NCI-H526 (cell line): ENCODE measurements at regions not wholly inside any gene's neighbourhood (a gene's known extent, or its start where the extent isn't known, plus 50 kb on each side); places are given as distances from the start of the nearest gene placed in this dataset.
"Not testable (repeated sequence)": the region's sequence is repeated elsewhere in the genome, so short reads cannot be mapped to it uniquely, and the experiment has no call there.

Experiments
- DNase-seq, 2 experiments: peaks; one replicate each; lab custom pipeline; 2025; lab: John Stamatoyannopoulos, UW

DNA sequence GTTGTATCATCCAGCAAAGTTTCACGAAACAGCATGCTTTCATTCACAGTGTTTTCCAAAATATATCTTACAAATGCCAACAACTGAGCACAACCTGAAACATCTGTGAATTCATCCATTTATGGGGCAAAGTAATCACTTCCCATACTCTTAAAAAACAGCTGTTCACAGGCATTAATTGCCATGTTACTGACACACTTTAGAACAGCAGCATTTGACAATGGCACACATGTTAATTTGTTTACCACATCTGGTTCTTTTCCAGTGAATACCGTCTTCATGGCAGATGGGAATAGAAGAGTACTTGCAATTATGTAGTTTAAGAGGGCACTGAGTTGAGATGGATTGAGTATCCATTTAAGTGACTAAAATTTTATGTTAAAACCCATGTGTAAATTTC, 347.4 kb upstream of the LRP1B start:
- no peak for DNase-seq

DNA sequence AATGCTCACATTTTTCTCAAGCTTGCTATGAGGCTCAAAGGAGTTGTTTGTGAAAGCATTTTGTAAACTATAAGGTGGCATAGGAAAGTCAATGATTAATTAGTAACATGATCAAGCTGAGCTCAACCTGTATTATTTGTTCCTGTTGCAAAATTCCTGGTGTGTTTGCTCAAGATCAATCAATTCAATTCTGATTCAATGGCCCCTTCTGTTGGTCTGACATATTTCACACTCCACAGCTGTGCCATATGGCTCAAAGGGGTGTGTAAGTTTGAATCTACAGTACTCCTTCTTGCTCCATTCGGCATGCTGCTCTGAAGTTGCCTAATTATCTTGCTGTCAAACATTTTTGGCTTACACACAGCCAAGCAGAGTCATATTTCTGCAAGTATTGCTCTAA, 341.6 kb upstream of the LRP1B start:
- no peak for DNase-seq

DNA sequence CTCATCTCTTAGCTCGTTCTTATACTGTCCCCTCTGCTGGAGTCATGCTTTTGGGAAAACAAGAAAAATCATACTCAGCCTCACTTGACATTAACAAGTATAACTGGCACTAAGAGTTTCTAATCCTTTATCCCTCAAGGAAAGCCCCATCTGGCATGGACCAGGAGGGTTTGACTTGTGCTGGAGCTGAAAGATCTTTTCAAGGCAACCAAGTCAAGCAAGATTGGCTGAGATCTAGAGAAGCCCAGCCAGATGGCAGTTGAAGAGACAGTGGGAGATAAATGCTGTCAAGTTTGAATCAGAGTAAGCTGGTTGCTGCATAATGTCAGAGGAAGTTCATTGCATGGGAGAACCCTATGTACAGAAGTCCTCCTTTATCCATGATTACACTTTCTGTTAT, 336.5 kb upstream of the LRP1B start:
- DNase-seq = no peak

DNA sequence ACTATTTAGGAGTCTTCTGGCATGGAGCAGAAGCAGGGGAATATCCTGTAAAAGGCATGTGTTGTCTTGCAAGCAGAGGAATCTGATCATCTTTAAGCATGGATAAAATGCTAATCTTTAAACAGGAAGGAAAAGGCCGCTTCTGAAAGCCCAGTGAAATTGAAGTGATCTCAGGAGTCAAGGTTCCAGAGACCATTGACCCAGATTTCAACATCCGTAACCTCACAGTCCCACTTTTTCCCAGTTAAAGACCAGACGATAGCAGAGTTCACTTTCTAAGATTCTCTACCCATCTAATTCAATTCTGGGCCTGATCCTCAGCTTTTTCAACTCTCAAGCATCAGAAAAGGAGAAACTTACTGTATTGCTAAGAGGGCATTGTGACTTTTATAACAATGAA, 332.2 kb upstream of the LRP1B start:
- no peak for DNase-seq

DNA sequence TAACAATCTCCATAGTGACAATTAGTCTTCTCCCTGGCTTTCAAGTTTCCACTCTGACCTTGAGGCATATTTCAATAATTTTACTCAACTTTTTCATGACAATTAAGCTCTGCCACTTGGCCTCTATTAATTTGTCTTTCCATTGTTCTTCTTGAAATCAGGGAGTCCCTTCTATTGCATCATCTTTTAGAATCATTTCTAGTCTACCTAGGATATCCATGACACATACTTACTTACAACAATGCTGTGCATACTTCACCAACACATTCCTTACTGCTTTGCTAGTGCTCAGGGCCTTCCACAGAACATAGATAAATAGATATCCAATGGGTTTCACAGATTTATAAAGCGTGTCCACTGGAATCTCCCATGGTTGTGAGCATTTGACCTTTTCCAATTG, 331.5 kb upstream of the LRP1B start:
- no peak for DNase-seq

DNA sequence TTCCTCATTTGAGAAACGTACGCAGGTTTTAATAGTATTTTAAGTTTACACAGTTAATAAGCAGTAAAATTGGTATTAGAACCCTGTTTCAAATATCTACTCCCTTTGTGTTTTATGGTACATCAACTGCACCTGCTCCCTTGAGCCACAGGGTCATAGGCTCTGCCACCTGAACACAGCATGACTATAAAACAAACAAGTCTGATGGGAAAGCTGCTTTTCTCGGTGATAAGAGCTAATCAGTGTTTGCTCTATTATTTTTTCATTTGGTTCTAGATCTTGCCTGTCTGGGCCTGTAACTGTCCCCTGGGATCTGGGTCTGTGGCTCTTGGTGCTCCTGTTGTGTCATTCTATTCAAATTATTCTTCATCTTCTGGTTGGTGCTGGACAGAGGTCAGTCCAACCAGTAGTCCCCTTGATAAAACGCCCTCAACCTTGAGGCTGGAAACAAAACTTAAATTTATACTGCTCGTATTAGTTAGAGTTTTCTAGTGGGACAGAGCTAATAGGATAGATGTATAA, 314.8 kb upstream of the LRP1B start:
- no peak for DNase-seq

DNA sequence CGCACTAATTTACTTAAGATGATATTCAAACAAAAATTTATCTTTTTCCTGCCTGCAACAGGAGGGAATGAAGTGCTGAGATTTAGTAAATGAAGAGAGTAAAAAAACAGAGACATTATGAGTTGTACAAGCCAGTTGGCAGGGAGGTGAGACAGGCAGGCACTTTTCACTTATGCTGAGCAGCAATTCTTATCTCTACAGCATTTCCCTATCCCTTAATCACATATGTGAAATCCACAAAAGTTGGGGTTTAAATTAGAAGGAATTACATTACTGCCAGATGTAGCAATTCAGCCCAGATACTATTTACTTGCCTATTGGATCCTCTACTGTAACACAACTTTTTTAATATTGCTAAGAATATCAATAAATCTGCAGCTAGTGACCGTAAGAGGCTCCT, 314.2 kb upstream of the LRP1B start:
- DNase-seq = no peak

DNA sequence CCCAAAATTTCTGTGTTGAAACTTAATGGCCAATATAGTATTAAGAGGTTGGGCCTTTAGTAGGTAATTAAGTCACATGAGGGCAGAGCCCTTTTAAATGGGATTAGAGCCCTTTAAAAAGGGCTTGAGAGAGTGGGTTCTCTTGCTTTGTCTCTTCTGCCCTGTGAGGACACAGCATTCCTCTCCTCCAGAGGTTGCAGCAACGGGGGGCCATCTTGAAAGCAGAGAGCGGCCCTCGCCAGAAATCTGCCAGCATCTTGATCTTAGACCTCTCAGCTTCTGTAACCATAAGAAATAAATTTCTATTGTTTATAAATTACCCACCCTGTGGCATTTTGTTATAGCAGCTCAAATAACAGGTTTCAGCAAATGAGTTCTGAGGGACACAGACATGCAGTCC, 305.0 kb upstream of the LRP1B start:
- no peak for DNase-seq

DNA sequence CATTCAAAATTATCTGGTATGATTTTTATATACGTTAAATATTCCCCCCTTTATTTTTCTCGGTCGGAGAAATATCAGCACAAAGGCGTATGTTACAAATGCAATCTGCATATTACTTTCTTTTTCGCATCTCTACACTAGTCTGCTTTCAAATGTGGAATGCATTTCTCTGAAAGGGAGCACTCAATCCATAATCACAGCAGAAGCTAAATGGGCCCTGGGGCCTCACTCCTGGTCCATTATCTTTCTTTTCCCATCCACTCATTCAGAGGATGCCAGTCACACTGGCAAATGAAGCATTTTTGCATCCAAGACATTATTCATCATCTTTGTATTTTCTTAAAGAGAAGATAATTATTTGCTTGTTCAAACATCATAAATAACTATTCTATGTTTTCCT, 295.2 kb upstream of the LRP1B start:
- no peak for DNase-seq

DNA sequence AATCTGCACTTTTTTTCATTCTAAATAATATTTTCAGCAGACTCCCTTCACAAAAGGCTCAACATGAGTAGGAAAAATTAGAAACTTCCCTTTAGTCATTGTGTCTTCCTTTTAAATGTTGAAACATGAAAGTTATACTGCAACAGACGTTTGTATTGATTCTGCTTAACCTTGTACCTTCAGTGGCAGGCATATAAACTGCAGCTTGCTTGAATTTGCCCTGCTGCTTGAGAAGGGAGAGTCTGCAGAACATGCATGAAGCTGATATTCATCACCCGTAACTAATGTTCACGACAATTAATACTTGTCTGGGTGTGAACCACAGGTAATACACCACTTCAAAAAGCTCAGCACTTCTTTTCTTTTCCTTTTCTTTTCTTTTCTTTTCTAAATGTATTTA, 294.7 kb upstream of the LRP1B start:
- peak; percentile 56 to 58 for DNase-seq

DNA sequence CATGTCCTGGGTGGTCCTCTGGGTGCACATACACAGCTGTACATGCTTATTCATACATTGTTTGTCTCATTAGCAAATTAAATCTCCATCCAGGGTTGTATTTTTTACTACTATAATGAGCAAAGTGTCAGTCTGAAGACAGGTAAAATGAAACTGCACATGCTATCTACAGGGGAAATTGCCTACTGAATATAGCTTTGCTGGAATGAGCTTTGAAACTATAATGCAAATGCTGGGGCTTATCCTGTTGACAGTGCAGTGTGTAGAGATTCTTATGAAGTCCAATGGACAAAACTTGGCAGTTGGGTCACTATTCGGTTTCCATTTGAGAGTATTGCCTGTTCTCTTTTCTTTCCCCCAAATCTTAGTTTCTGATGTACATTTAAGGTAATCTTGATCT, 292.8 kb upstream of the LRP1B start:
- peak in 1 of 2 experiments; percentile 10 for DNase-seq

DNA sequence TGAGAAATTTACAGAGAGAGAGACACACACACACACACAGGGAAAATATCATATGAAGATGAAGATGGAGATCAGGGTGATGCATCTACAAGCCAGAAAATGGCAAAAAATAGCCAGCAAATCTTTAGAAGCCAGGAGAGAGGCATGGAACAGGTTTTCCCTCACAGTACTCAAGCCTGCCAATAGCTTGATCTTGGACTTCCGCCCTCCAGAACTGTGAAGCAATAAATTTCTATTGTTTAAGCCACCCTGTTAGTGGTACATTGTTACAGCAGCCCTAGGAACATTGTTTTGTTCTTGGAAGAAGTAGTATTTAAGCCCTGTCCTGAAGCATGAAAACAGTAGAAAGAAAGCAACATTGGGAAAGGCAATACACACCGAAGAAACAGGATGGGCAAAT, 292.0 kb upstream of the LRP1B start:
- no peak for DNase-seq

DNA sequence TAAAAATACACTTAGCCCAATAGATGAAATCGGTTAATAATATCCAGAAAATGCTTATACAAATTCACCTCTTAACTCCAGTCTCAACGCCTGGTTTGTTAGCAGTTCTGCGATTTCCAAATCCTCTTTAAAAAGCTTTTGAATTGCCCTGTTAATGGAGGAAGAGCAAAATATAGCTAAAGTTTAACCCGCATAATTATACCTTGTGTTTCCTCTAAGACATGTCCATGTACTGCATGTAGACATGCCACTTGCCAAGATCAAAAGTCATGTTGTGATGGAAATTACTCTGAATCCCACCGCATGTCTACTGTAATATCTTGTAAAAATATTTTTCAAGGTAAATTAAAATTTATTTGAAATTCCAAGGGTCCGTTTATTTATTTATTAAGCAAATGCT, 291.2 kb upstream of the LRP1B start:
- no peak for DNase-seq

DNA sequence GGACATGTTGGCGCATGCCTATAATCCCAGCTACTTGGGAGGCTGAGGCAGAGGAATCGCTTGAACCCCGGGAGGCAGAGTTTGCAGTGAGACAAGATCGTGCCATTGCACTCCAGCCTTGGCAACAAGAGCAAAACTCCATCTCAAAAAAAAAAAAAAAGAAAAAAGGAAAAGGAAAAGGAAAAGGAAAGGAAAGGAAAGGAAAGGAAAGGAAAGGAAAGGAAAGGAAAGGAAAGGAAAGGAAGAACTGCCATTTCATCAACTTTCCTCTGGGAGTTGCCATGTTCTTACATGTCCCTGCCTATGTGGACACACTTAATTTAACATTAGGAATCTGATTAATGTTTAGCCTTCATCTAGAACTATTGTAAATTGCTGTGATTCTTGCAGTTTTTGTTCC, 287.9 kb upstream of the LRP1B start:
- not testable (repeated sequence) for DNase-seq

DNA sequence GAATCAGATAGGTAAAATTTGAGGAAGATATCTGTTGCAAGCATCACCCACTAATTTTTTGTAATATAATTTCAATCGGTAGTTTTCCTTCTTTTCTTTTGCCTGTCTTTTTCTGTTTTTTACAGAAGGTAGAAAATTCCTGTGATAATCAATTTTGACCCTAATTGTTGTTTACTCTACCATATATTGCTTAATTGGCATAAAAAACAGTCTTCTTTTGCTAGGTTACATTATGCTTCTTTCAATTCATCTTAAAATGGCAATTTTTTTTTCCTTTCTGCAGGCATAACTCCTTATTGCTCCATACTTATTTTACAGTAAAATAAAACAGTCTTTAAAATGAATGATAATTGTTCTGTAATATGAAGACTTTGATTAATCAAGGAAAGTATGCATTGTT, 286.2 kb upstream of the LRP1B start:
- no peak for DNase-seq

DNA sequence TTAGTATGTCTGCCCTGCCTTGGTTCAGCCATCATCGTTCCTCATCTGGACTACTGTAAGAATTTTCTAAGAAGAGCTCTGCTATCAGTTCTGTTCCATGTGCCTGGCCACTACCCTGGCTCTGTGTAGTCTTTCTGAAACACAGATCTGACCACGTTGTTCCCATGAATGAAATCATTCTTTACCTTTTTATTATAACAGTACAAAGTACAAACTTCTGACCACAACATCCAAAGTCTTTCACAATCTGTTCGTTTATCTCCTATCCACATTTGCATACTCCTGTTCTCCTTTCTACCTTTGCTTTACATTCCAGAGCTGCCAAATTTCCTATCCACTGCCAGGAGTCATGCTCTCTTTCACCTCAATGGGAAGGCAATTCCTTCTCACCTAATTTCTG, 284.6 kb upstream of the LRP1B start:
- peak; percentile 14 to 26 for DNase-seq

DNA sequence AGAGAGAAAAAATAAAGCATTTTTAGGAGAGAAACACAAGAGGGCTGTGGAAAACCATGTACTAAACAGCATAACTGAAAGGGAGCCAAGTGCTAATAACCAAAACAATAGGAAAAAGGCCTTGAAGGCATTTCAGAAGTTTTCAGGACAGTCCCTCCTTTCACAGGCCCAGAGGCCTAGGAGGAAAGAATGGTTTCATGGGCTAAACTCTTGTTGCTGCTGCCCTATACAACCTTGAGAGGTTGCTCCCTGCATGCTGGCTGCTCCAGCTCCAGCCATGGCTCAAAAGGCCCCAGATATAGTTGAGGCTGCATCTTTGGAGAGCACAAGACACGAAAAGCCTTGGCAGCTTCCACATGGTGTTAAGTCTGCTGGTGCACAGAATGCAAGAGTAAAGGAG, 267.4 kb upstream of the LRP1B start:
- no peak for DNase-seq

DNA sequence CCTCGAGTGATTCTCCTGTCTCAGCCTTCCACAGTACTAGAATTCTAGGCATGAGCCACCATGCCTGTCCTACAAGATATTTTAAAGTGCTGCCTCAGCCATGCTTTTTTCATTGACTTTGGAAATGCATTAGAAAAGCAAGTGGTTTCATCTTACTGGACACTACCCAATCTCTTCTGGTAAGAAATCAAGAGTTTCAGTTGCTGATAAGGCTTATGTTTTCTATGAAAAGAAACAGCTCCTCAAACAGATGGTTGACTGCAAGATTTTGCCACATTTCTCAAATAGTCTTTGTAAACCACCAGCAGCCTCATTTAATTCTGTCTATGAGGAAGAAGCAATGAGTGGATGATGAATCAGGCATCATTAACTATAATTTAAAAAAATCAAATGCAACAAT, 264.5 kb upstream of the LRP1B start:
- DNase-seq = no peak

DNA sequence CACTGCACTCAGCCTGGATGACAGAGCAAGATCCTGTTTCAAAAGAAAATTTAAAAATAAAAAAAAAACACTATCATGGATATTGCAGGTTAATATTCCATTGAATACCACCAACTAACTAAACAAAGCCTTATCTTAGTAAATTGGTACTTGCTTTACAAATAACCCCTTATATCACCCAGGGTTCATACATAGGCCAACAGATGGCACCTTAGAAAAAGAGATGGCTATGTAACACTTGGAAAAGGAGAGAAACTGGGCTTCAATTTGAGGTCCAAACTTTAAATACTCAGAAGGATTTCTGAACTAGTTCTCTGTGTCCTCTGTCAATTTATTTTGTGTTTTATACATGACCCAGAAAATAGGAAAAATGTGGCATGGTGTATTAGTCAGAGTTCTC, 249.6 kb upstream of the LRP1B start:
- no peak for DNase-seq

DNA sequence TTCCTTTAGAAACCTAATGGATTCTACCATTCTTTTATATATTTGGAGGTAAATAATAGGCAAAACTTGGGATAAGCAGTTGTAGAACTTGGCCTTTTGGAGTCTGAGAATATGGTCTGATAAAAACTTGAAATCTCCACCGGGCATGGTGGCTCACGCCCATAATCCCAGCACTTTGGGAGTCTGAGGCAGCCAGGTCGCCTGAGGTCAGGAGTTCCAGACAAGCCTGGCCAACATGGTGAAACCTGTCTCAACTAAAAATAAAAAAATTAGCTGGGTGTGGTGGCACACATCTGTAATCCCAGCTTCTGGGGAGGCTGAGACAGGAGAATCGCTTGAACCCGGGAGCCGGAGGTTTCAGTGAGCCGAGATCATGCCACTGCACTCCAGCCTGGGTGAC, 231.3 kb upstream of the LRP1B start:
- not testable (repeated sequence) for DNase-seq

DNA sequence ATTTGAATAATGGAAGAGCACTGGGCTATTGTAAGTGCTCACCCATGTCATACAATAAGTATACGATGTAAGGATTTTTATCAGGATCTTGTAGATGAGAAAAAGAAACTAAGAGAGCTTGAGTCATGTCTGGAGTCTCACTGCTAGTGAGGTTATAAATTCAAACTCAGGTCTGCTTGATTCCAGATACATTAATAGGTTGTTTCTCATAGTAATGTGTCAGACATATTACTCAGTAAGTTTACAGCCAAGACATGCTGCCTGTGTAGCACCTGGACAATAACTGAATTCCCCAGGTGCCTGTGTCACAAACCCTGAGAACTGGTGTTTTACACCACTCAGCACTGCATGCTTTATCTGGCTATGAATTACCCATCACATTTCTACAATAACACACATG, 216.9 kb upstream of the LRP1B start:
- DNase-seq = no peak

DNA sequence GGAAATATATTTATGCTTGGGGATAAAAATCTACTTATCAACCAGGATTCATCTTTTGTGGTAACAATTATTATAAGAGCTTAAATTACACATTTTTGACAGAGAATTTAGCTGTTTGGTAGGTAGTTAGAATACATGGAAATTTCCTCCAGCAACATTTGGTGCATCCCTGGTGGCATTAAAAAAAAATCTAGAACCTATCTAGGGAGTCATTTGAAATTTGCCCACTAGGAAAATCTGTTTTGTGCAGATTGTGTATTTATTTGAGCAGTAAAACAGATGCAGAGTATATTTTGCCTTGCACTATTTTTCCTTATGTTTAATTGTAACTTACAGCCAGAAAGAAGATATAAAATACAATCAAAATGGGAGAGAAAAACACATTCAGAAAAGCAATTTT, 208.4 kb upstream of the LRP1B start:
- DNase-seq = no peak

DNA sequence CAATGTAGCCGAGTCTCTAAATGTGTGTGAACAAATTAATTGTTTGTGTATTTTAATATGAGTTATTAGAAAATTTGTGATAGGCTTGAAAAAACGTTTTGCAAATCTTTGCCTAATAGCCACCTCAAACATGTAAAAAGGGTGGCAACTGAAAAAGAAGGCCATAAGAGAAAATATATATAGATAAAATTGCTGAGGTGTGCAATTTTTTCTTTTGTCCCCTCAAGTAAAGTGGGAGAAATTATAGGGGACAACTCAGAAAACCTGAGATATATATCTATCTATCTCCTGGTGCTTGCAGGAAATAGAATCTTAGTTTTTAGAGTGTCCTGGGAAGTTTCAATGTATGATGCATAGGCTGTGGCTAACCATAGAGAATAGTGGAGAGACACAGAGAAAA, 201.4 kb upstream of the LRP1B start:
- no peak for DNase-seq

DNA sequence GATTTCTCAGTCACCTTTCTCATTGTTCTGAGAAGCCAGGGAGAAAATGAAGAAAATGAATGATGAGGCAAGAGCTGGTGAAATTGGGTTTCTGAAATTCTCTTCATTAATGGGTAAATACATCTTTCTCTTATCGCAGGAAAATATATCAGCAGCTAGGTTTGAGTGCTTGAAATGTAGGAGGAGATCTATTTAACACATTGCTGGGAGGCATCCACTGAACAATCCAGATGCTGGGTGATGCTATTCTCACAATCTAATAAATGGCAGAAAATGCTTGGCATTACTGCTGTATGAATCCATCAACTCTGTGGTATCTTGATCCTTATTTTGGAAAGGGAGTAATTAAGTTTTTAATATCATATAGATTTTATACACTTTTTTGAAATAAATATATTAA, 199.6 kb upstream of the LRP1B start:
- no peak for DNase-seq

DNA sequence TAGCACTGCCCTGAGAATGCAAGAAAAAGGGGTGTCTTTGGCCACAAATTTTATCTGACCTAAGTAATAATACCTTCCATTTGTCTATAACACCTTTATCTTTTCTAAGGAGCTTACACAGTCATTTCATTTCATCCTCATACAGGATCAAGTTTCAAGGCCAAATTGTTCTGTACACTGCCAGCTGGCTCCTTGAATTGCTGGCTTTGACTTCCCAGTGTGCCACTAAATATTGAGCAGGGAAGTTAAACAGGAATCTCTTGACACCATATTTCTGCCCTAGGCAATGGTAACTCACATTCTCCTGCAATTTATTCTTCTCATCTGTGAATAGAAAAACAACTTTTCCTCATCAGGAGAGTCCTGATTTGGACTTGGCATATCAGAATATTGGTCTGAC, 195.1 kb upstream of the LRP1B start:
- no peak for DNase-seq
